ENCODE measurements at regions not wholly inside any gene's neighbourhood (a gene's known extent, or its start where the extent isn't known, plus 50 kb on each side); places are given as distances from the start of the nearest gene placed in this dataset.

- 47 to 54% methylated on average over 2 of the region's 2 CpGs for WGBS, 2 donors
Measured at GRCh38 chr4:27145597-27145996, 285.0 kb downstream of the STIM2 start.

GRCh38 chr4:27148211-27148895 lies 287.7 kb downstream of the STIM2 start:
- WGBS, 2 donors = 40 to 42% methylated on average over 1 of the region's 1 CpG
- DNase-seq (ENCODE audit: low spot score in 2 of 2) = no peak

More at GRCh38 chr4:27145597-27145996, 285.0 kb downstream of the STIM2 start:
- Histone ChIP-seq H3K4me1 (no peaks in the 10 kb centered on the region), H3K27ac (no peak overlapping the region), H3K4me3 (no peak overlapping the region), H3K9me3 (no peaks in the 10 kb centered on the region), H3K36me3 (no peaks in the 10 kb centered on the region), H3K27me3 (no peaks in the 10 kb centered on the region)
- no peak for TF ChIP-seq EP300 (IDR thresholded peaks at IDR 0.05)
- DNase-seq (ENCODE audit: low spot score in 2 of 2) = no peak

GRCh38 chr4:27149541-27150212 lies 289.0 kb downstream of the STIM2 start:
- Histone ChIP-seq H3K36me3 (no peaks in the 10 kb centered on the region), H3K27ac (no peak overlapping the region), H3K4me3 (no peak overlapping the region), H3K4me1 (no peaks in the 10 kb centered on the region), H3K27me3 (no peaks in the 10 kb centered on the region), H3K9me3 (no peaks in the 10 kb centered on the region)
- TF ChIP-seq CTCF (IDR thresholded peaks at IDR 0.05) = no peak
- TF ChIP-seq POLR2A (IDR thresholded peaks at IDR 0.05) = no peak
- no peak for TF ChIP-seq EP300 (IDR thresholded peaks at IDR 0.05)
- DNase-seq (ENCODE audit: low spot score in 2 of 2) = no peak
- WGBS, 2 donors = 71 to 82% methylated on average over 2 of the region's 2 CpGs

More at GRCh38 chr4:27148211-27148895, 287.7 kb downstream of the STIM2 start:
- Histone ChIP-seq H3K4me3 (no peak overlapping the region), H3K27me3 (no peaks in the 10 kb centered on the region), H3K9me3 (no peaks in the 10 kb centered on the region), H3K4me1 (no peaks in the 10 kb centered on the region), H3K27ac (no peak overlapping the region), H3K36me3 (no peaks in the 10 kb centered on the region)
- TF ChIP-seq EP300 (IDR thresholded peaks at IDR 0.05) = no peak
- no peak for TF ChIP-seq CTCF (IDR thresholded peaks at IDR 0.05)
- TF ChIP-seq POLR2A (IDR thresholded peaks at IDR 0.05) = no peak

GRCh38 chr4:27152703-27153102 lies 292.1 kb downstream of the STIM2 start:
- H3K27ac ChIP-seq = no peak overlapping the region
- no peaks in the 10 kb centered on the region for H3K4me1 ChIP-seq
- H3K36me3 ChIP-seq = no peaks in the 10 kb centered on the region
- TF ChIP-seq CTCF (IDR thresholded peaks at IDR 0.05) (no peak), EP300 (IDR thresholded peaks at IDR 0.05) (no peak), POLR2A (IDR thresholded peaks at IDR 0.05) (no peak)
- 66 to 77% methylated on average over 5 of the region's 5 CpGs for WGBS, 2 donors
- no peak for DNase-seq (ENCODE audit: low spot score in 2 of 2)
- H3K4me3 ChIP-seq = no peak overlapping the region
- H3K9me3 ChIP-seq = no peaks in the 10 kb centered on the region
- no peaks in the 10 kb centered on the region for H3K27me3 ChIP-seq

GRCh38 chr4:27154706-27155105 lies 294.1 kb downstream of the STIM2 start:
- Histone ChIP-seq H3K27me3 (no peaks in the 10 kb centered on the region), H3K4me3 (no peak overlapping the region), H3K36me3 (no peaks in the 10 kb centered on the region), H3K27ac (no peak overlapping the region), H3K9me3 (no peaks in the 10 kb centered on the region), H3K4me1 (no peaks in the 10 kb centered on the region)
- TF ChIP-seq CTCF (IDR thresholded peaks at IDR 0.05) (no peak), POLR2A (IDR thresholded peaks at IDR 0.05) (no peak), EP300 (IDR thresholded peaks at IDR 0.05) (no peak)
- DNase-seq (ENCODE audit: low spot score in 2 of 2) = no peak
- WGBS, 2 donors = 13 to 16% methylated on average over 3 of the region's 3 CpGs

Data from tibial nerve (tissue), 4 donors.